ENCODE measurements at regions not wholly inside any gene's neighbourhood (a gene's known extent, or its start where the extent isn't known, plus 50 kb on each side); places are given as distances from the start of the nearest gene placed in this dataset.

- TF ChIP-seq CHD7 (IDR thresholded peaks at IDR 0.05; ENCODE audit: insufficient replicate concordance, low read length) (no peak), BACH1 (IDR thresholded peaks at IDR 0.05; ENCODE audit: low read length) (no peak), GTF2F1 (IDR thresholded peaks at IDR 0.05; ENCODE audit: borderline replicate concordance, low read depth, low read length) (no peak)
Measured at GRCh38 chr15:47987461-47987860, 133.3 kb upstream of the SLC24A5 start (continued).
